Tibial nerve (tissue), 4 donors: ENCODE measurements at regions not wholly inside any gene's neighbourhood (a gene's known extent, or its start where the extent isn't known, plus 50 kb on each side); places are given as distances from the start of the nearest gene placed in this dataset.

ENCODE experiments used
- CTCF ChIP-seq, 5 experiments: fragments of 200-600 bp in 3 of 5; fragments of 450-650 bp in 2 of 5; sonication (generic) in 3 of 5; IDR thresholded peaks; one replicate each; pipeline ENCODE4 v1.5.1; 2016 to 2019; ENCODE audit warnings: antibody characterized with exemption in 5 of 5, mild to moderate bottlenecking in 3 of 5, moderate library complexity in 2 of 5
- EP300 ChIP-seq, 2 donors: sonication (generic); formaldehyde crosslinking; IDR thresholded peaks; one replicate each; pipeline ENCODE4 v1.6.1; 2017; ENCODE audit warnings: antibody characterized with exemption in 2 of 2, mild to moderate bottlenecking in 1 of 2
- POLR2A ChIP-seq, 2 donors: fragments of 450-650 bp; IDR thresholded peaks; one replicate each; pipeline ENCODE4 v1.6.1; 2017; ENCODE audit warnings: antibody characterized with exemption in 2 of 2, mild to moderate bottlenecking in 2 of 2, moderate library complexity in 2 of 2

- TF ChIP-seq CTCF (IDR thresholded peaks at IDR 0.05) = no peak
- TF ChIP-seq POLR2A (IDR thresholded peaks at IDR 0.05) = no peak
- no peak for TF ChIP-seq EP300 (IDR thresholded peaks at IDR 0.05)
Measured at GRCh38 chr4:182188622-182189021, 54.6 kb upstream of the TENM3 start.
